ENCODE measurements at regions not wholly inside any gene's neighbourhood (a gene's known extent, or its start where the extent isn't known, plus 50 kb on each side); places are given as distances from the start of the nearest gene placed in this dataset.
A peak's percentile ranks its signal among the peaks of the same experiment; 100 is the strongest.

DNA sequence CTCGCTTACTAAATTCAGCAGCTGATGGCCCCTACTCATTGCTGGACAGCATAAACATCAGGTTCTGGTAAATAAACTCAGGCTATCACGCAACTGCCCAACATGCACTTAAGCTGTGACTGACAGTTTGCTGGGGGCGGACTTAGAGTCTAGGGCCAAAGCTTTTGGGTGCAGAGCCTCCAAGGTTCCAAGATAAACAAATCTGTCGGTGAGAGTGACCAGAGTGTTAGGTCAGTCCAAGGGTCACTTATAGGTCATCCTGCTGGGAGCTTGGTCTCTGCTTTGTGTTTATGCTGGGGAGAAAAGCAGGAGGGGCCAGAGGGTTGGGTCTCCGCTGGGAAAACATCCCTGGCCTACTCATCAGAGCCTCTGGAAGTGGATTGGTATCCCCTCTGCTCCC lies 188.6 kb upstream of the GATA6 start (continued):
- TF ChIP-seq, protein P1, sequence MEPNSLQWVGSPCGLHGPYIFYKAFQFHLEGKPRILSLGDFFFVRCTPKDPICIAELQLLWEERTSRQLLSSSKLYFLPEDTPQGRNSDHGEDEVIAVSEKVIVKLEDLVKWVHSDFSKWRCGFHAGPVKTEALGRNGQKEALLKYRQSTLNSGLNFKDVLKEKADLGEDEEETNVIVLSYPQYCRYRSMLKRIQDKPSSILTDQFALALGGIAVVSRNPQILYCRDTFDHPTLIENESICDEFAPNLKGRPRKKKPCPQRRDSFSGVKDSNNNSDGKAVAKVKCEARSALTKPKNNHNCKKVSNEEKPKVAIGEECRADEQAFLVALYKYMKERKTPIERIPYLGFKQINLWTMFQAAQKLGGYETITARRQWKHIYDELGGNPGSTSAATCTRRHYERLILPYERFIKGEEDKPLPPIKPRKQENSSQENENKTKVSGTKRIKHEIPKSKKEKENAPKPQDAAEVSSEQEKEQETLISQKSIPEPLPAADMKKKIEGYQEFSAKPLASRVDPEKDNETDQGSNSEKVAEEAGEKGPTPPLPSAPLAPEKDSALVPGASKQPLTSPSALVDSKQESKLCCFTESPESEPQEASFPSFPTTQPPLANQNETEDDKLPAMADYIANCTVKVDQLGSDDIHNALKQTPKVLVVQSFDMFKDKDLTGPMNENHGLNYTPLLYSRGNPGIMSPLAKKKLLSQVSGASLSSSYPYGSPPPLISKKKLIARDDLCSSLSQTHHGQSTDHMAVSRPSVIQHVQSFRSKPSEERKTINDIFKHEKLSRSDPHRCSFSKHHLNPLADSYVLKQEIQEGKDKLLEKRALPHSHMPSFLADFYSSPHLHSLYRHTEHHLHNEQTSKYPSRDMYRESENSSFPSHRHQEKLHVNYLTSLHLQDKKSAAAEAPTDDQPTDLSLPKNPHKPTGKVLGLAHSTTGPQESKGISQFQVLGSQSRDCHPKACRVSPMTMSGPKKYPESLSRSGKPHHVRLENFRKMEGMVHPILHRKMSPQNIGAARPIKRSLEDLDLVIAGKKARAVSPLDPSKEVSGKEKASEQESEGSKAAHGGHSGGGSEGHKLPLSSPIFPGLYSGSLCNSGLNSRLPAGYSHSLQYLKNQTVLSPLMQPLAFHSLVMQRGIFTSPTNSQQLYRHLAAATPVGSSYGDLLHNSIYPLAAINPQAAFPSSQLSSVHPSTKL (CRISPR knock-in tag; IDR thresholded peaks at IDR 0.05), result peak; percentile 94
- TF ChIP-seq ZNF598 (CRISPR knock-in tag; IDR thresholded peaks at IDR 0.05; ENCODE audit: borderline replicate concordance) (no peak), CREB1 (IDR thresholded peaks at IDR 0.05) (no peak), CREB1 (CRISPR knock-in tag; IDR thresholded peaks at IDR 0.05) (0 out of 2 replicates have a peak, but pooled peaks have one; percentile 23), RNF2 (conservative IDR thresholded peaks at IDR 0.05; ENCODE audit: low read depth) (no peak), NR2F1 (CRISPR knock-in tag; IDR thresholded peaks at IDR 0.05) (peak; percentile 87 to 91), EP300 (IDR thresholded peaks at IDR 0.05; ENCODE audit: low read depth in 2 of 2, low read length in 2 of 2) (peak in 1 of 2 experiments; percentile 69; a peak in 2 of 4 replicates), EP300 (CRISPR knock-in tag; IDR thresholded peaks at IDR 0.05; ENCODE audit: borderline replicate concordance) (no peak), CHCHD3 (CRISPR knock-in tag; IDR thresholded peaks at IDR 0.05) (no peak), SALL1 (CRISPR knock-in tag; IDR thresholded peaks at IDR 0.05) (peak; percentile 94), ZFP1 (CRISPR knock-in tag; IDR thresholded peaks at IDR 0.05) (no peak), HDAC2 (CRISPR knock-in tag; IDR thresholded peaks at IDR 0.05) (peak; percentile 93), POLR2G (IDR thresholded peaks at IDR 0.05; ENCODE audit: low read depth, low read length) (no peak), NFYB (CRISPR knock-in tag; IDR thresholded peaks at IDR 0.05) (no peak), PAF1 (CRISPR knock-in tag; IDR thresholded peaks at IDR 0.05) (no peak), ETV5 (CRISPR knock-in tag; IDR thresholded peaks at IDR 0.05; ENCODE audit: borderline replicate concordance) (peak; percentile 50; the same call in 1 of the 2 replicates), MED1 (CRISPR knock-in tag; IDR thresholded peaks at IDR 0.05) (peak; percentile 66), CHD2 (IDR thresholded peaks at IDR 0.05; ENCODE audit: low read depth, low read length) (no peak)
- TF ChIP-seq, protein P2, sequence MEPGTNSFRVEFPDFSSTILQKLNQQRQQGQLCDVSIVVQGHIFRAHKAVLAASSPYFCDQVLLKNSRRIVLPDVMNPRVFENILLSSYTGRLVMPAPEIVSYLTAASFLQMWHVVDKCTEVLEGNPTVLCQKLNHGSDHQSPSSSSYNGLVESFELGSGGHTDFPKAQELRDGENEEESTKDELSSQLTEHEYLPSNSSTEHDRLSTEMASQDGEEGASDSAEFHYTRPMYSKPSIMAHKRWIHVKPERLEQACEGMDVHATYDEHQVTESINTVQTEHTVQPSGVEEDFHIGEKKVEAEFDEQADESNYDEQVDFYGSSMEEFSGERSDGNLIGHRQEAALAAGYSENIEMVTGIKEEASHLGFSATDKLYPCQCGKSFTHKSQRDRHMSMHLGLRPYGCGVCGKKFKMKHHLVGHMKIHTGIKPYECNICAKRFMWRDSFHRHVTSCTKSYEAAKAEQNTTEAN (CRISPR knock-in tag; conservative IDR thresholded peaks at IDR 0.05), result no peak
- TF ChIP-seq, protein P3, sequence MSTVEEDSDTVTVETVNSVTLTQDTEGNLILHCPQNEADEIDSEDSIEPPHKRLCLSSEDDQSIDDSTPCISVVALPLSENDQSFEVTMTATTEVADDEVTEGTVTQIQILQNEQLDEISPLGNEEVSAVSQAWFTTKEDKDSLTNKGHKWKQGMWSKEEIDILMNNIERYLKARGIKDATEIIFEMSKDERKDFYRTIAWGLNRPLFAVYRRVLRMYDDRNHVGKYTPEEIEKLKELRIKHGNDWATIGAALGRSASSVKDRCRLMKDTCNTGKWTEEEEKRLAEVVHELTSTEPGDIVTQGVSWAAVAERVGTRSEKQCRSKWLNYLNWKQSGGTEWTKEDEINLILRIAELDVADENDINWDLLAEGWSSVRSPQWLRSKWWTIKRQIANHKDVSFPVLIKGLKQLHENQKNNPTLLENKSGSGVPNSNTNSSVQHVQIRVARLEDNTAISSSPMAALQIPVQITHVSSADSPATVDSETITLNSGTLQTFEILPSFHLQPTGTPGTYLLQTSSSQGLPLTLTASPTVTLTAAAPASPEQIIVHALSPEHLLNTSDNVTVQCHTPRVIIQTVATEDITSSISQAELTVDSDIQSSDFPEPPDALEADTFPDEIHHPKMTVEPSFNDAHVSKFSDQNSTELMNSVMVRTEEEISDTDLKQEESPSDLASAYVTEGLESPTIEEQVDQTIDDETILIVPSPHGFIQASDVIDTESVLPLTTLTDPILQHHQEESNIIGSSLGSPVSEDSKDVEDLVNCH (CRISPR knock-in tag; IDR thresholded peaks at IDR 0.05), result no peak
- TF ChIP-seq, protein P4, sequence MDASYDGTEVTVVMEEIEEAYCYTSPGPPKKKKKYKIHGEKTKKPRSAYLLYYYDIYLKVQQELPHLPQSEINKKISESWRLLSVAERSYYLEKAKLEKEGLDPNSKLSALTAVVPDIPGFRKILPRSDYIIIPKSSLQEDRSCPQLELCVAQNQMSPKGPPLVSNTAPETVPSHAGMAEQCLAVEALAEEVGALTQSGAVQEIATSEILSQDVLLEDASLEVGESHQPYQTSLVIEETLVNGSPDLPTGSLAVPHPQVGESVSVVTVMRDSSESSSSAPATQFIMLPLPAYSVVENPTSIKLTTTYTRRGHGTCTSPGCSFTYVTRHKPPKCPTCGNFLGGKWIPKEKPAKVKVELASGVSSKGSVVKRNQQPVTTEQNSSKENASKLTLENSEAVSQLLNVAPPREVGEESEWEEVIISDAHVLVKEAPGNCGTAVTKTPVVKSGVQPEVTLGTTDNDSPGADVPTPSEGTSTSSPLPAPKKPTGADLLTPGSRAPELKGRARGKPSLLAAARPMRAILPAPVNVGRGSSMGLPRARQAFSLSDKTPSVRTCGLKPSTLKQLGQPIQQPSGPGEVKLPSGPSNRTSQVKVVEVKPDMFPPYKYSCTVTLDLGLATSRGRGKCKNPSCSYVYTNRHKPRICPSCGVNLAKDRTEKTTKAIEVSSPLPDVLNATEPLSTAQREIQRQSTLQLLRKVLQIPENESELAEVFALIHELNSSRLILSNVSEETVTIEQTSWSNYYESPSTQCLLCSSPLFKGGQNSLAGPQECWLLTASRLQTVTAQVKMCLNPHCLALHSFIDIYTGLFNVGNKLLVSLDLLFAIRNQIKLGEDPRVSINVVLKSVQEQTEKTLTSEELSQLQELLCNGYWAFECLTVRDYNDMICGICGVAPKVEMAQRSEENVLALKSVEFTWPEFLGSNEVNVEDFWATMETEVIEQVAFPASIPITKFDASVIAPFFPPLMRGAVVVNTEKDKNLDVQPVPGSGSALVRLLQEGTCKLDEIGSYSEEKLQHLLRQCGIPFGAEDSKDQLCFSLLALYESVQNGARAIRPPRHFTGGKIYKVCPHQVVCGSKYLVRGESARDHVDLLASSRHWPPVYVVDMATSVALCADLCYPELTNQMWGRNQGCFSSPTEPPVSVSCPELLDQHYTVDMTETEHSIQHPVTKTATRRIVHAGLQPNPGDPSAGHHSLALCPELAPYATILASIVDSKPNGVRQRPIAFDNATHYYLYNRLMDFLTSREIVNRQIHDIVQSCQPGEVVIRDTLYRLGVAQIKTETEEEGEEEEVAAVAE (CRISPR knock-in tag; IDR thresholded peaks at IDR 0.05; ENCODE audit: borderline replicate concordance), result 0 out of 2 replicates have a peak, but pooled peaks have one; percentile 39
